NCI-H128 (cell line): ENCODE measurements at regions not wholly inside any gene's neighbourhood (a gene's known extent, or its start where the extent isn't known, plus 50 kb on each side); places are given as distances from the start of the nearest gene placed in this dataset.

Source experiments
- DNase-seq: peaks from one replicate; lab custom pipeline; 2025; ENCODE audit not compliant: unreplicated experiment; lab: John Stamatoyannopoulos, UW

GRCh38 chr9:90538566-90538965 lies 104.1 kb downstream of the DIRAS2 start:
- no peak for DNase-seq

- DNase-seq: no peak
These were observed 103.3 kb downstream of the DIRAS2 start for GRCh38 chr9:90539286-90539685.

GRCh38 chr9:90540734-90541133 lies 101.9 kb downstream of the DIRAS2 start:
- DNase-seq: no peak

GRCh38 chr9:90544488-90544887 lies 98.1 kb downstream of the DIRAS2 start:
- no peak for DNase-seq

DNA sequence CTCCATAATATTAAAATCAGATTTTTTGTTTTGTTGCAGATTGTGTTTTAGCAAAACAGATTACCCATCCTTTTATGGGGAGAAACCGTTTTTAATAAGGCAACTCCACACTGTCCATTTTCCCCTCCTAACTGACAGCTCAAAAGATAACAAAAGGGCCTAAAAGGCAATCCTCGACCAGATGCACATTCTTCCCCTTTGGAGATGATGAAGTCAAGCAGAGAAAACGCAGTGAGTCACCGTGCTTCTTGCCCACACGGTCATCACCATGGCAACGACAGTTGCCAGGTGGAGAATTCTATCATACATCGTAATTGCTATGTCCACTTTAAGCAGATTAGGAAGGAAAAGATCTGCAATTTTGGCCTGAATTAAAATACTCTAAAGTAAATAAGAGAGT lies 96.4 kb downstream of the DIRAS2 start:
- peak; percentile 60 for DNase-seq

GRCh38 chr9:90547896-90548295 lies 94.7 kb downstream of the DIRAS2 start:
- DNase-seq: no peak

GRCh38 chr9:90552317-90552716 lies 90.3 kb downstream of the DIRAS2 start:
- DNase-seq: no peak

DNA sequence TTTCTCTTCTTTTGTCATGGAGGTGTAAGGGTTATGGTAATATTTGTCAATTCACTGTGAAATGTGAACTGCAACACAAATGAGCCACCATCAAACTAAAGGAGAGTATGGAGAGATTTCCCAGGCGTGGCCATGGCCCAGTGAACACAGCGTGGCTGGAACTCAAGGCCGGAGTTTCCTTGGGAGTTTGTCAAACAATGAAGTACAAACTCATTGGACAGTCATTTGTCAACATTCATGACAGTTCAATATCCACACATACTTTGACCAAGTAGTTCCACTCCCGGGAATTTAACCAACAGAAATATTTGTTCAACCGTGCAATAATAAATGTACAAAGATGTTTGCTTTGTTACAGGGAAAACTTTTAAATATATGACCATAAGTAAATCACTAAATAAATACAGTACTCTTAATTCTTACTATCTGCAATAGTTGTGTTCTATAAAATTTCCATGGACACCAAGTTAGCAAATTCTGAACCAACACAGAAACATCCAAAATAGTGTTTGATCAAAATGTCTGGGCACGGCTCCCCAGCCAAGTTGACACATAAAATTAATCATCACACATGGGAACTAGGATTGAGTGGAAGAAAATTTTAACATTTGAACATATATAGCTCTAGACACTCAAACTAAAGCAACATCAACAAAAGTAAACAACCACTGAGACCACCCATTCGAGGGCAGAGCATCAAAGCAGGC lies 87.1 kb downstream of the DIRAS2 start:
- DNase-seq: no peak

- no peak for DNase-seq
These were observed 85.5 kb downstream of the DIRAS2 start for GRCh38 chr9:90556897-90557675.

GRCh38 chr9:90559075-90560073 lies 83.2 kb downstream of the DIRAS2 start:
- no peak for DNase-seq
